T1000 (cell line): ENCODE measurements at regions not wholly inside any gene's neighbourhood (a gene's known extent, or its start where the extent isn't known, plus 50 kb on each side); places are given as distances from the start of the nearest gene placed in this dataset.
A peak's percentile ranks its signal among the peaks of the same experiment; 100 is the strongest.
"Not testable (repeated sequence)": the region's sequence is repeated elsewhere in the genome, so short reads cannot be mapped to it uniquely, and the experiment has no call there.

ENCODE experiments used
- DNase-seq: peaks from one replicate; lab custom pipeline; 2025; ENCODE audit warnings: mixed read lengths; lab: John Stamatoyannopoulos, UW

DNA sequence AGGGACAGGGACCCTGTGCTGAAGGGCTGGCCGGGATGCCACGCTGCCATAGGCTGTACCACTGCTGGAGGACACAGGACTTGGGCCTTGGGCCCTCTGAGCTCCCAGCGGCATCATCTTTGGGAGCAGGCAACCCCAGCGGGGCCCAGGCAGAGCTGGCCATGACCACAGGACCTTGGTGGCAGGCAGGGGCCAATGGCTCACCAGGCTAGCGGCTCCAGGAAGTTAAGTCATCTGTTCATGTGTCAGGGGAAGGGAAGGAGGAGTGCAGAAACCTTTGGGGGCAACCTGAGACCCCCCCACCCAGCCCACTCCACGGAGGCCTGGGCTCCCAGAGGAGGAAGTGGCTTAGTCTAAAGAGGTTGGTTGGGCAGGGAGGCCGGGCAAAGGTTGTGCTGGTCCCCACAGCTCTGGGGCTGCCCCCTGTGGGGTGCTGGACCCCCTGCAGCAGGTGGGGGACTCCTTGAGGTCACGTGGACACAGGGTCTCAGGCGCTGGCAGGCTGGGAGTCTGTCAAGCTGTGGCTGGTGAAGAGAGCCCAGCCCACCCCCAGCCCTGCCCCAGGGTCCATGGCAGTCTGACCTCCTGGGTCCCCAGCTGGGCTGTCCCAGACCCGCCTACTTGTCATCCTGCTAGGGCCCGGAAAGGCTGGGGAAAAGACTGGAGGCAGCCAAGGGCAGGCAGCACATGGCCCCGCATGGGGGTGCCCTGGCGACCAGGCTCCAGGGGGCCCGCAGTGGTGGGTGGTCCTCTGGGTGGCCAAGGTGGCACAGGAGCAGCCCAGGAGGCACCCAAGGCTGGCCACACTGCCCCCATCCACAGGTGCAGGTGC is 184.3 kb downstream of the IGLL1 start:
- DNase-seq = no peak

DNA sequence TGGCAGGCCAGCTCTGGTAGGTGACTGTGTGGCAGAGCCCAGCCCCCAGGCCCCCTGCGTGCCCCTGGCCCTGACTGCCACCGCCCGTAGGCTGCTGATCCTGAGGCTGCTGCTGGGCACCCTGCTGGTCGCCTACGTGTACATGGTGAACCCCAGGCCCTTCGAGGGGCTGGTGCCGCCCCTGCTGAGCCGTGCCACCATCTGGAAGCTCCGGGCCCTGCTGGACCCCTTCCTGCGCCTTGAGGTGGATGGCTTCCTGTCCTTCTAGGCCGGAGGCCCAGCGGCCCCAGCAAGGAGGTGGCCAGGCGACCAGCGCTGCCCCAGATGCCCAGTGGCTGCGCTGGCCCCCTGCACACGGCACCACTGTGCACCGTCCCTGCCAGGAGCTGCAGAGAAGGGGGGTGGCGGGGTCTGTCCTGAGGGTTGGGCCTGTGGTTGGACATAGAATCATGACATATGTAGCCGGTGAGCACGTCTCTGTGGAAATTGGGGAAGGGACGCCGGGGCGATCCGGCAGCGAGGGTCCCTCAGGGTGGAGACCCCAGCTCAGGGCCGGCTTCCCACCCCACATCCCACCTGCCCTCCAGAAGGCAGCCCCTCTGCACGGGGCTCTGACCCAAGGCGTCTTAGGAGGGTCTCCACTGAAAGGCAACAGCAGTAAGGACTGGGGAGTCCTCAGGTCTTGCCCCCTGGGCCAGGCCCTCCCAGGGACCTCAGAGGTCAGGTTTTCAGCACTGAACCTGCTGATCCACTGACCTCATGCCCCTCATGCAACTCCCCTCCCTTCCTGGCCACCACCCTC is 185.4 kb downstream of the IGLL1 start:
- no peak for DNase-seq

DNA sequence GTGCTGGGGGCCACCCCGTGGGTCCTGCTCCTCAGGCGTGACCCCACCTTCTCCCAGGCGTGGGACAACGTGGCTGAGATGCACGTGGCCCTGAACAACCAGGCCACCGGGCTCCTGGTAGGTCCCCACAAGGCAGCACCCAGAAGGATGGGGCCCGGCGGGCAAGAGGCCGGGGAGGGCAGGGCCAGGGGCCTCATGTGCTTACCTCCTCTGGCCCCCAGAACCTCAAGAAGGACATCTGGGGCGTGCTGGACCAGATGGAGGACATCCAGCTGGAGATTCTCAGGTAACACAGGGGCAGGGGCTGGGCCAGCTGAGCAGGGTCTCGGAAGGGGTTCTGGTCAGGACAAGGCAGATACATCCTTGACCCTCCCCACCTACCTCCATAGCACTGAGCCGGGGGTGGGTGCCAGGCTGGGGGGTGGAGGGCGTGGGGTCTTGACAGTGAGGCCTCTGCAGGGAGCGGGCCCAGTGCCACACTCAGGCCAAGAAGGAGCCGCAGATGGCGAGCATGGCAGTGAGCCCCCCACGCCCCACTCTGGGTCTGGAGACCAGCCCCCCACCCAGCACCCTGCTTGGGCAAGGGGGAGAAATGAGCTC is 186.3 kb downstream of the IGLL1 start:
- DNase-seq = no peak

DNA sequence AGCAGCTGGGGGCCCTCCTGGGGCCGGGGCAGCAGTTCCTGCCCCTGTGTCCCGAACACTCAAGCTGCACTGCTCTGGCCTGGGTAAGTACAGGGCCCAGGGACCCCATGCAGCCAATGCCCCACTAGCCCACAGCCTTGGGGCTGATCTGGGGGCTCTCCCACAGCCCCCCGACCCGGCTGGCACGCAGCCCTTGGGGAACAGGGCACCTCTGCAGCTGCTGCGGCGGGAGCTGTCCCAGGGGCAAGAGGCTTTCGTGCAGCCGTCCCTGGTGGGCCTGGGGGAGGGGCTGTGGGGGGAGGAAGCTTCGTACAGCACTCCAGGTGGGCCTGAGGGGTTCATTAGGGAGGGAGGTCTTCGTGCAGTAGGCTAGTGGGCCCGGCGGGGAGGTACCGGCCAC is 186.9 kb downstream of the IGLL1 start:
- DNase-seq = not testable (repeated sequence)

DNA sequence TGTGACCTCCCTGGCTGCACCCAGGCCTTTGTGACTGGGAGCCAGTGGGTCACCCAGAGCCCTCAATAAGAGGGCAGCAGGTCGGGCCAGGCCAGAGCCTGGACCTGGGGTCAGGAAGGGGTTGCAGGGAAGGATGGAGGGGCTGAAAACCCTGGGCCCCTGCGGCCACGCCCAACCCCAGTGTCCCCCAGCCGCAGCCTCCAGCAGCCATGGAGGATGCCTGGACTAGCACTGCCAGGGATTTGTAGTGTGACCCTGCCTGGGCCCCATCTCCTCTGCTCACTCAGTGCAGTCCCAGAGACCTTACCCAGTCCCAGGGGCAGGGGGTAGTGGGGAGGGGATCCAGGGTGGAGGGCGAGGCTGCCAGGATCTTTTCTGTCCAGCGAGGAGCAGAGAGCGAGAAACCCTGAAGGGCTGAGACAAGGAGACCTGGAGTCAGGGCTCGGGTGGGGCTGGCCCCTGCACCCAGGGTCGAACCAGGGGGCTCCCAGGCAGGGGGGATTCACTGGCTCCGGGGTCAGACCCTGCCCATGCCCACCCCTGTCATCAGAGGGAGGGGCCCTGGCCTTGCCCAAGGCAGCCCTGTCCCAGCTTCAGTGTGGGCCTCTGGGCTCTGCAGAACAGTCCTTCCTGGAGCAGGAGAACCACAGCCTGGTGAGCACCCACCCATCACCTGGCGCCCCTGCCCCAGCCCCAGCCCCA is 187.5 kb downstream of the IGLL1 start:
- no peak for DNase-seq

DNA sequence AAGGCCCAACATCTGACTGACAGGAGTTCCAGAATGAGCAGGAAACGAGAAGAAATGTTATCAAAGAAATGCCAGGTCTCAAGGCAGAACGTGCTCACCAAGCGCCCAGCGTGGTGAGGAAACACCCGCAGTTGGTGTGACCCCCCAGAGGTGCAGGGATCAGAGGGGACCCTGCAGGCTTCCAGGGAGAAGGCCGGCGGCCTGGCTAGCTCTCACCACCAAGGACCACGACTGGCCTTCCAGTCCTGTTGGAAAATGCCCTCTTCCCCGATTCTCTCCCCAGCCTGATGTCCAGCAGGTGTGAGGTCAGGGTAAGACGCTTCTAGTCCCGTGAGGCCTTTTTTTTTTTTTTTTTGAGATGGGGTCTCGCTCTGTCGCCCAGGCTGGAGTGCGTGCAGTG is 189.1 kb downstream of the IGLL1 start:
- no peak for DNase-seq

DNA sequence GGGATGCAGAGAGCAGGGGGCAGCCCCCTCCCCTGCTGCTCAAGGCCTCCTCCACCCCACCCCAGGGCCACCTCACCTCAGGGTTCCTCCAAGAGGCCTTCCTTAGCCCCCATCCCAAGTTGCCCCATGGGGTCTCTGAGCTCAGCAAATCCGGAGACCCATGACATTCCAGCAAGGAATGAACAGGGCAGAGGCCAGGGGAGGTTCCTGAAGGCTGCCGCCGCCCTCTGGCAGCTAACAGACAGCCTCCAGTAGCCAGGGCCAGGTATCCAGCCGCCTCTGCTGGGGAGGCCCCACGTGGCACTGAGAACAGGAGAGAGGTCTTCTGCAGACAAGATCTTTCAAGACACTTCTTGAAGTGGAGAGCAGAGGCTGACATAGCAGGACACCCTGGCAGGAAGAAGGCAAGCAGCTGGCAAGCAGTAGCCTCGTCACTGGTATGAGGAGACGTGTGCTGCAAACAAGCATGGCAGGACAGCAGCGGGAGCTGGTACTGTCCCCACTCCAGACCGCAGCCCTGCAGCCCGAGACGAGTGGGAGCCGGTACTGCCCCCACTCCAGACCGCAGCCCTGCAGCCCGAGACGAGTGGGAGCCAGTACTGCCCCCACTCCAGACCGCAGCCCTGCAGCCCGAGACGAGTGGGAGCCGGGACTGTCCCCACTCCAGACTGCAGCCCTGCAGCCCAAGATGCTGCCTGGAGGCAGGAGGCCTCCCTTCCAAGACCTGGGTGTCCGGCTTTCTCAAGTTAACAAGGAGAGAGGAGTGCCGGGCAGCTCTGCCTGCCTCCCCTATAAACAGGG is 190.6 kb downstream of the IGLL1 start:
- no peak for DNase-seq

DNA sequence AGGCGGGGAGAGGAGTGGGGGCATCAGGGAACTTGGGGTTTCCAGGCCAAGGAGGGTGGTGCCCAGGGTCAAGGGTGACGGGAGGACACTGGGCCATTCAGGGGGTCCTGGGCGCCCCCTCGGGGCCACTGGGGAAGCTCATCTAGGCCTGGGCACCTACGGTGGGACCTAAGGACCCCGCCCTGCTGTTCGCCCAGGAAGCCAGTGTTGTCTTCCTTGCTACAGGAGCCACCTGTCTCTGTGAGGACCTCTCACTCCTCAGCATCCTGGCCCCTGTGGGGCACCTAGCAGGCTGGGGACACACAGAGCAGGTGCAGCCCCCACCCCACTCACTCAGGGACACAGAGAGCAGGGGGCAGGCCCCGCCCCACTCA is 191.6 kb downstream of the IGLL1 start:
- no peak for DNase-seq

DNA sequence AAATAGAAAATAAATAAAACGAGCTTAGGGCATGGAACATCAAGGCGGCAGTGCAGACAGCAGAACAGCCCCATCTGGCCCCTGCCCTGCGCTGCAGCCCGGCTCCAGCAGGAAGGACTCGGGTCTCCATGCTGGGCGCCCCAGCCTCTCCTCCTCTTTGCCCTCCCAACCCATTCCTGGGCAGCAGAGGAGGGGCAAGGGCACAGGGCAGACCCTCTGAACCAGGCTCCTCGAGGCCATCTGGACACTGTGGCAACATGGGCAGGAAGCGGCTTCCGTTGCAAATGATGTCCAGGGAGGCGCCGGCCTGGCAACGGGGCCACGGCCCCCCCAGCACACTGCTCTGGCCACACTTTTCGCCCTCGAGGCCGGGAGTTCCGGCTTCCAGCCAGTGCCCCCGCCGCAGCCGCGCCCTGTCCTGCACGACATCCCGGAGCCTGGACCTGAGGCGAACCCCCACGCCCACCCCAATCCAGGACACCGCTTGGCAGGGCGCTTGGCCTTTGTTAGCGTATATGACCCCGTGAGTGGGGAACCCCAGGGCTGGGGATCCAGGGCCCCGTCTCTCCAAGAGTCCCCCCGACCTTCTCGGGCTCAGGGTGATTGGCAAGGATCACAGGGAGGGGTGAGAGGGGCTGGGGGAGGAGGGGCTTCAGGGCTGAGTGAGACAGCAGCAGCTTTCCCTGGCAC is 192.1 kb downstream of the IGLL1 start:
- DNase-seq = no peak

DNA sequence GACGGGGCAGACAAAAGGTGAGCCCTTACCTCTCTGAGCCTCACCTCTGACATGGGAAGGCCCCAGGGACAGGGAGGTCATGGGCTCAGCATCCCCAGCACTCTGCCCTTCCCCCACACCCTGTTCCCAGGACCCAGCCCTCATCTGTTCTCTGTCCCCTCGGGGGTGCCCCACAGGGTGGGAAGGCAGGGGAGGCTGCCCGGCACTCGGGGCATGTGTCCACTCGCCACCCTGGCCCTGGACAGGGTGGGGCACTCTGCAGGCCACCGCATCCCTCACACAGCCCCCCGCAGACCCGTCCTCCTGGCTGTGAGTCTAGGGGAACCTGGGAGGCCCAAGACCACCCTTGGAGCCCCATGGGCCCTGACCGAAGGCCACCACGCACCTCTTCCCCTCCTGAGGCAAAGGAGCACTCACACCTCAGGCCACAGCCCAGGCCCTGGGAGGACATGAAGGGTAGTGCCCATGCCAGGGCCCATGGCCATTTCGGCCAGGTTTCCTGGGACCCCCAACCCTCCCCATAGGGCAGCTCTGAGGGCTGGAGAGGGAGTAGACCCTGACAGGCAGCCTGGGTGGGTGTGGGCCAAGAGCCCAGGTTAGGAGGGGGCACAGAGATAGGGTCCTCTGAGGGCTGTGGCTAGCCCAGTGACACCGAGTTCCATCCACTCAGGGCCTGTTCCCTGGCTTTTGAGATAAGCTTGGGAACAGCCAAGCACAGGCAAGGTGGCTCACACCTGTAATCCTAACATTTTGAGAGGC is 193.1 kb downstream of the IGLL1 start:
- no peak for DNase-seq

DNA sequence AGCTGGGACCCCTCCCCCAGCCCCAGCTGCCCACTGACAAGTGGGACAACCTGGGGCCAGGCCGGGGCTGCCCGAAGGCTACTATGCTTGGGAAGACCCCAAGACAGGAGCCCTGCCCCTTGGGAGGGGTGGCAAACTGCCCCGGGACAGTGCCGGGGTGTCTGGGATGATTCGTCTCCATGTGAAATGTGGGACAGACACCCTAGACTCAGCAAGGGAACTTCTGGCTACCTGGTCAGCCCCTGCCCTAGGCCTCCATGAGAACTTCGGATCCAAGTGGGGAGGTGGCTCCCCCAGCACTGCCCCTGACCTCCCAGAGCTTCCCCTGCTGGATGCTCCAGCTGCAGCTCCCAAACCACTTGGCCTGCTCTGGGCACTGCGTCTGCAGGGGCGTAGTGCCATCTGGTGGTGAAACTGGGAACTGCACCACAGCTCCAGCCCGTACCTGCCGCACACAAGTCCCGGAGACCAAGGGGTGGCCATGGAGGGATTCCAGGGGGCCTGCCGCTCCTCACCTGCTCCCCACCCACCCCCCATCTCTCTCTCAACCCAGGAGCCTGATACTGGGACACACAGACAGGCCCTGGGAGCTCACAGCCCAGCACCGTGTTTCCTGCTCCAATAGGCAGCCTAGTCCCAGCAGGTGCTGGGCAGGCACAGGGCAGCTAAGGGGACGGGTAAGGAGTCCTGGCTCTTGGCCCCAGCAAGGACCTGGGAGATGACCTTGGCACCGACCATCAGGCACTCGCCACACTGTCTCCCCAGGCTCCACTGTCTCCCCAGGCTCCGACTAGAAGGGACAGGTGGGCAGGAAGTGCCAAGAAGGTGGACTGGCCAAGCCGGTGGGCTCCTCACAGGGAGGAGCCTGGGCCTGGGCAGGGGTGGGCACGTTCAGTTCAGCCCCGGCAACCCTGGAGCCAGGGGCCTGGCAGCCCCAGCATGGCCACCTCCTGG is 194.1 kb downstream of the IGLL1 start:
- DNase-seq = peak; percentile 71

DNA sequence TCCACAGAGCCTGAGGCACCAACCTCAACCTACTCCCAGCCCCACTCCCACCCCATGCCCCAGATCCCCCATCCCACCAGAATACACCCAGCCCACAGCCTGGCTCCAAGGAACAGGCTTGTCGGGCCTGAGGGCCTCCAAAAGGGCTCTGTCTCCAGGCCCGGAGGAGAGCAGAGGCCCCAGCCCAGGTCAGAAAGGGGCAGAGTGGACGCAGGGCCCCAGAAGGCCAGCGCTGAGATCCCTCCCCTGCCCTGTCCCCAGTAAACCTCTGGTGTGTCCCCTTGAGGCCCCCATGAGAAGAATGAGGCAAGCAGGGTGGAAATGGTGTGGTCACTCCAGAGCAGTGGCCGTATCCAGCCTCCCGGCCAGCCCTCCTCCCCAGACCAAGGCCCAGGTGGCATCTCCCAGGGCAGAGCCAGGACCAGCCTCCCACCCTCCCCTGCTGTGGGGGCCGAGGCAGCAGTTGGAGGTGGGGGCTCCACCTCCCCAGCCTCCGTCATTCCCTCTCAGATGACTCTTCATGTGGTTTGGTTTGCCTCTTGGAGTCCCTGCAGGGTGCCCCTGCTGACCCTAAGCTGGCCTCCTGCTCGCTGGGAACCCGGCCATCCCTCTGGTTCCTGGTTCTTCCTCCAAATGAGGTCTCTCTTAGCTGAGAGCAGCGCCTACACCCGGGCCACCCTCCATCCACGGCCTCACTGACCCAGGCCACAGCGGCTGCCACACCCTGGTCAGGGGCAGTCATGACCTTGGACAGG is 195.0 kb downstream of the IGLL1 start:
- DNase-seq = no peak

DNA sequence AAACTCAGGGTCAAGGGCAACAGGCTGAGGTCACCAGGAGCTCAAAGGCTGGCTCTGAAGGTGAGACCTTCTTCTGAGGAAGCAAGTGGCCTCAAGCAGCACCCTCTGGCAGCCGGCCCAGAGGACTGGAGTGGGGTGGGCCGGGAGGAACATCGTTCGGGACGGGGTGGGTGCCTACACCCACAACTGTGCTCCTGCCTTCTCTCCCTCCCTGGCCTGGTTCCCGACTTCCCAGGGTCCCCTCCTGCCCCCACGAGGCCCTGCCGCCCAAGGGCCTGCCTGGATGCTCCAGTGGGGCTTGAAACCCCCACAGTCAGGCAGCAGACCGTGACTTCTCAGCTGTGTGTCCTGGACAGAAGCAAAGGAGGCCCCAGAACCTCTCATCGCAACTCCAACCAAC is 195.7 kb downstream of the IGLL1 start:
- no peak for DNase-seq

DNA sequence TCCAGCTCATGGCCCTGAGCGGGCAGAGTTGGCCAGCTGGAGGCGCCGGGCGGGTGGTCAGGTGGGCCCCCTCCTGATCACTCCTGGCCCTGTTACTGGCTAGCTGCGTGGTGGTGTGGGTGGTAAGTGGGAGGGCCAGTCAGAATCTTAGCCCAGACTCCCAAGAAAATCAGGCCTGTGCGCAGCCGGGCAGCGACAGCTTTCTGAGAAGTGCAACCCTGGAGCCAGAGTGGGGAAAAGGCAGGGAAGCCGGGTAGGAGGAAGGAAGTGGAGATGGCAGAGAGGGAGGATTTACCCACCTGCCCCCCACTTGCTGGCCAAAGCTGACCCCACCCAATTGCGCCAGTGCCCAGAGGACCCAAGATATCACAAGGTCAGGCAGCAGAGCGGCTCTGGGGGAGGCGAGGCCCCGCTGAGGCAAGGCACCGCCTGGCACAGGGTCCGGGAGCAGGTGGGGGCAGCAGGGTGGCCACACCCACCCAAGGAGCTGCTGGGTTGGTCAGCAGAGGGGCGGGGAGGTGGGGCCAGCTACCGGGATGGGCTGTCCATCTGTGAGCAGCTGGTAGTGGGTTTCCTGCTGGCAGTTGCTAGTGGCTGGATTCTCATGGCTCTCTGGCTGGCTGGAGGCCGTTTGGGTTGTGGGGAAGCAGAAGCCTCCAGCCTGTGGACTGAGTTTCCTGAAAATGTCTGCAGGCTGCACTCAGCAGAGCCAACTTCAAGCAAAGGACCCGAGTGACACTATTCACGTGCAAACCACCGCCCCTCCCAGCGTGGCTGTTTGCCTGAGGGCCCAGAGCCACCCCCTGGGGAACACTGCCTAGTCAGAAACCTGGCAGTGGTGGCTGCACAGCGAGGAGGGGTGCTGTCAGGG is 196.4 kb downstream of the IGLL1 start:
- no peak for DNase-seq

DNA sequence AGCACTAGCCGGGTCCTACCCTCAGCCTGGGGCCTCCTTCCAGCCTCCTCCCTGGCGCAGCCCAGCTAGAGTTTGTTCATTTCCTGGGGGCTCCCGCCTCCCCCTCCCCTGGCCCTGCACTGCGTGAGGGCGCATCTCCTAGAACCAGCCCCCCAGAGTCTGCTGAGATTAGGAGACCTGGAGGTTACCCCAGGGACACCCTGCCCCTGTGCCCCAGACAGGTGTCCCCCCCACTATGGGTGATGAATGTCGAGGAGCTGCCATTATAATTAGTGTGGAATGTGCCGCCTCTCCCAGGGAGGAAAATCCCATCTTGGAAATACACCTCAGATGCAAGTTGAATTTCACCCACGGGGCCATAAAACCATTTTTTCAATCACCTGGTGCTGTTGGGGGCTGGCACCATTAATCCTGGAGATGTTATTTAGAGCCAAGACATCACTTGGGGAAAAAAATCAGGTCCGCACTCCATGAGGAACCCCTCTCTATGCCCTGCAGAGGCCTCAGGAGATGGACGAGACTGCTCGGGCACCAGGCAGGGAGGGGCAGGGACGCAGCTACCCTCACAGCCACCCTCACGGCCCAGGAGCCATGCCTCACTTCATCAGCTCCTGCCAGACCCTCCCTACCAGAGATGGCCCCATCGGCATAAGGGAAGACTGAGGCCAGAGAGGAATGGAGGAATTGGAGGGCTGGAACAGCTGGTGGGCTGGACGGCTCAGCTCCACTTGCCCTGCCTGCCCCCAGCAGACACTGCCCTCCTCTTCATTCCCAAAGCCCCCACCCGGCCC is 197.5 kb downstream of the IGLL1 start:
- no peak for DNase-seq

DNA sequence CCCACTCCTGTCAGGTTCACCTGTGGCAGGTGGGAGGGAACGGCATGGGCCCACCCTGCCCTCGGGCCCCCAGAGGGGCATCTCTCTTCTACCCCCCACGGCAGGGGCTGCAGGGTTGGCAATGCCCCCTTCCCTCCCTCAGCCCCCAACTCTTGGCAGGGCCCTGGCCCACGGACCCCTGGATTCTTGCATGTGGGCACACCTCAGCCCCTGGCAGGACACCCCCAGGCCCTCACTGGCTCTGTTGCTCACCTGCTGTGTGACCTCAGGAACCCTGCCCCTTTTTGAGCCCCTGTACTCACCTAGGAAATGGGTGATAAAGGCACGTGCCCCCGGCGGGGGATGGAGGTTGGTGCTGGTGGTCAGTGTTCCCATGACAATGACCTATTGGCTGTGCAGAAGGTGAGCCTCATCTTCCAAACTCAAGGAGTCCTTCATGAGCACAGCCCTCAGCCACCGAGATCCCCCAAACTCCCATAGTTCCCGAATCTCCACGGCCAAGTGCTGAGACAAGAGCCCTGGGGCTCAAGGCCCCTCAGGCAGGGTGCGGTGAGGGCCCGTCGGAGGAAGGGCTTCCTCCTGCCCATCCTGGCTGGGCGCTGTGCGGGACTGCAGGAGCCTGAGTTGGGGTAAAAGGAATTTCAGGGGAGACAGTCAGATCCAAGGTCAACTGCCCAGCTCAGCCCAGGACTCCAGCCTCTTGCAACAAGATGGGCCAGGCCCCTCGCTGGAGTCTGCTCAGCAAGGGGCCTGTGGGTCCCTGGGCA is 198.2 kb downstream of the IGLL1 start:
- no peak for DNase-seq
